ENCODE measurements at regions not wholly inside any gene's neighbourhood (a gene's known extent, or its start where the extent isn't known, plus 50 kb on each side); places are given as distances from the start of the nearest gene placed in this dataset.

GRCh38 chr10:114885443-114885842 lies 52.6 kb upstream of the TRUB1 start:
- Histone ChIP-seq H3K27ac (ENCODE audit: low read depth, low read length) (no peak overlapping the region), H3K36me3 (ENCODE audit: control insufficient read depth in 3 of 3, insufficient read depth in 3 of 3, low read length in 3 of 3) (no peaks in the 10 kb centered on the region)

More at GRCh38 chr10:114885443-114885842, 52.6 kb upstream of the TRUB1 start:
- H3K4me1 ChIP-seq (ENCODE audit: control insufficient read depth in 3 of 3, insufficient read depth in 3 of 3, low read length in 3 of 3), result no peaks in the 10 kb centered on the region
- H3K27me3 ChIP-seq (ENCODE audit: control insufficient read depth in 3 of 3, insufficient read depth in 3 of 3, low read length in 3 of 3), result peaks cover 0 to 4% (median 0%) of the 10 kb centered on the region in 3 donors
- no peaks in the 10 kb centered on the region for H3K9me3 ChIP-seq (ENCODE audit: control insufficient read depth in 3 of 3, low read length in 3 of 3)
- no peak overlapping the region for H3K4me3 ChIP-seq (ENCODE audit: low read length in 3 of 3)
- H3K9ac ChIP-seq (ENCODE audit: low read depth in 1 of 3, low read length in 3 of 3), result no peak overlapping the region

Data from skeletal muscle tissue (tissue), 3 donors.